ENCODE measurements at regions not wholly inside any gene's neighbourhood (a gene's known extent, or its start where the extent isn't known, plus 50 kb on each side); places are given as distances from the start of the nearest gene placed in this dataset.
"Not testable (repeated sequence)": the region's sequence is repeated elsewhere in the genome, so short reads cannot be mapped to it uniquely, and the experiment has no call there.

DNA sequence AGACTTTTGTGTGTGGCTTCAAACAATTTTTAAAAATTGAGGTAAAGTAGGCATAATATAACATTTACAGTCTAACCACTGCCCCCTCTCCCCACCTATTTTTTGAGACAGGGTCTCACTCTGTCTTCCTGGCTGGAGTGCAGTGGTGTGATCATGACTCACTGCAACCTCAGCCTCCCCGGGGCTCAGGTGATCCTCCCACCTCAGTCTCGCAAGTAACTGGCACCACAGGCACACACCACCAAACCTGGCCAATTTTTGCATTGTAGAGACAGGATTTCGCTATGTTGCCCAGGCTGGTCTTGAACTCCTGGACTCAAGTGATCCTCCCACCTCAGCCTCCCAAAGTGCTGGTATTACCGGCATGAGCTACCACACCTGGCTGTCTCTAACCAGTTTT is 161.8 kb downstream of the GOSR1 start:
- DNase-seq (ENCODE audit: low read depth in 2 of 2): not testable (repeated sequence)

DNA sequence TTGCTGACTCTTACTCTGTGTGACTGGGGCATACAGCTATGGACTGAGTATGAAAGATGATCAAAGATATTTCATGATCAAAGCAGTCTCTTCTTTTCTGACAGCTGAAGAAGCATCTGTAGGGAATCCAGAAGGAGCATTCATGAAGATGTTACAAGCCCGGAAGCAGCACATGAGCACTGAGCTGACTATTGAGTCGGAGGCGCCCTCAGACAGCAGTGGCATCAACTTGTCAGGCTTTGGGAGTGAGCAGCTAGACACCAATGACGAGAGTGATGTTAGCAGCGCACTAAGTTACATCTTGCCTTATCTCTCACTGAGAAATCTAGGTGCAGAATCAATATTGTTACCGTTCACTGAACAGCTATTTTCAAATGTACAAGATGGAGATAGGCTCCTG is 154.4 kb downstream of the GOSR1 start:
- not testable (repeated sequence) for DNase-seq (ENCODE audit: low read depth in 2 of 2)

DNA sequence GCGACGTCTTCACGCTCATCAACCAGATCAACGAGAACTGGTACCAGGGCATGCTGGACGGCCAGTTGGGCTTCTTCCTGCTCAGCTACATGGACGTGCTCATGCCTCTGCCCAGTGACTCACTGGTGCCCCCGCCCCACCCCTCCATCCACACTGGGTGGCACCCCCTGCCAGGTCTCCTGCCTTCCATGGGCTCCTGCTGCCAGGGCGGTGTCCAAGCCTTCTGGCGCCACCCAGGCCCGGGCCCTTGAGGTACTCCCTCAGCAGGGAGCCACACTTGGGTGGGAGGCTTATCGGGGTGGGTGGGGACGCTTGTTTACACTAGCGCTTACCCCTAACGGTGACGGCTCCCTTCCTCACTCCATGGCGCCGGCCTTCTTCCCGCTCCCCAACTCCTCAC is 148.2 kb downstream of the GOSR1 start:
- DNase-seq (ENCODE audit: low read depth in 2 of 2): not testable (repeated sequence)

DNA sequence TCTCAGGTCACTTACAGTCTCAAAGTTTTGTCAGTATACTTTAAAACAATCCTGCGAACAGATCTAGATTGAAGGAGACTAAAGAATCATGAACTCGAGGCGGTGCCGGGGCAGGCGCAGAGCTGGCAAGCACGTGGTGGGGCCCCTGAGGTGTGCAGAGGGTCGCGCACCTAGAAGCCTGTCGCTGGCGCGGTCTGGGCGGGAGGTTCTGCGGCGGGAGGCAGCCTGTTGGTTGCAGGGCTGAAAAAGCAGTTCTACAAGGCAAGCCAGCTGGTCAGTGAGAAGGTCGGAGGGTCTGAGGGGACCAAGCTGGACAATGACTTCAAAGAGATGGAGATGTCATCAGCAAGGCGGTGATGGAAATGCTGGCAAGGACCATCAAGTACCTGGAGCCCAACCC is 147.0 kb downstream of the GOSR1 start:
- not testable (repeated sequence) for DNase-seq (ENCODE audit: low read depth in 2 of 2)

DNA sequence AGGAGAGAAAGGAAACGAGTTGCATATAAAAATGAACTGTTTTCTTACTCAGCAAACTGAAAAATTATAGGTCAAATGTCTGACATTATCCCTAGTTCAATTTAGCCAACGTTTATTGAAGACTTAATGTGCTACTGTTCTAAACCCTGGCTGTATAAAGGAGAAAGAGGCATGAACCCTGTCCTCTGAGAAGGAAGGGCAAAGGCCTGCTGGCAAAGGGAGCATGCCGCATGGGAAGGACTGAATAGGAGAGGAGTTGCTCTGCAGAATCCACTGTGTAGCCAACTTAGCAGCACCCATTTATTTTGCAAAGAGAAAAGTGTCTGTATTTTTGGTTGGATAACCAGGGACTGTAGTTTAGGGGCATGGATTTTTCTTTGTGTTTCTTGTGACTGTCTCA is 132.5 kb downstream of the GOSR1 start:
- not testable (repeated sequence) for DNase-seq (ENCODE audit: low read depth in 2 of 2)

DNA sequence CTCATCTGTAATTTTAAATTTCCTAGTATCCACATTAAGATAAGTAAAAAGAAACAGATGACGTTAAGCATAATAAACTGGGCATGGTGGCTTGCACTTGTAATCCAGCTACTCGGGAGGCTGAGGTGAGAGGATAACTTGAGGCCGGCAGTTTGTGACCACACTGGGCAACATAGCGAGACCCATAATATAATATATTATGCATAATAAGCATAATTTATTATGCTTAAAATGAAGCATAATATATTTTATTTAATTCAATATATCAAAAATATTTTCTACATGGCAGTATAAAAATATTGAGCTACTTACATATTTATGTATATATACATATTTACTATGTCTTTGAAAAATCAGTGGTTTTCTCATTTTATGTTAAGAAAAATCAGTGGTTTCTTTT is 128.3 kb downstream of the GOSR1 start:
- no peak for DNase-seq (ENCODE audit: low read depth in 2 of 2)

DNA sequence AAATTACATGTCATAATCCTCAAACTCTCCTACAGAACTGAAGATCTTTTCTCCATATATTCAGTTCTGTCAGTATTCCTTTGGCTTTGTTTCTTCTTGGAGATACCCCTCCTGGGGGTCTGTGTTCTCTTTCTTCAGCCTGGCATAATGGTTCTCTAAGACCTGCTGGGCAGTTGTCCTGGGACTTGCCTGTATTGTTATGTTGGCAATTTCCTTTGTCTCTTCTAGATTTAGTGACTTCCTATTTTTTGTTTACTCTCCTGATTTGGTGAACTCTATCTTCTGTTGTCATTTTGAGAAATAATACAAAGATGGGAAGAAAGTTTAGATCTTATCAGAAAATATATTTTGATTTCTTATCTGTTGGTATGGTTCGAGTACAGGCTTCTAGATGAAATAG is 127.8 kb downstream of the GOSR1 start:
- no peak for DNase-seq (ENCODE audit: low read depth in 2 of 2)

DNA sequence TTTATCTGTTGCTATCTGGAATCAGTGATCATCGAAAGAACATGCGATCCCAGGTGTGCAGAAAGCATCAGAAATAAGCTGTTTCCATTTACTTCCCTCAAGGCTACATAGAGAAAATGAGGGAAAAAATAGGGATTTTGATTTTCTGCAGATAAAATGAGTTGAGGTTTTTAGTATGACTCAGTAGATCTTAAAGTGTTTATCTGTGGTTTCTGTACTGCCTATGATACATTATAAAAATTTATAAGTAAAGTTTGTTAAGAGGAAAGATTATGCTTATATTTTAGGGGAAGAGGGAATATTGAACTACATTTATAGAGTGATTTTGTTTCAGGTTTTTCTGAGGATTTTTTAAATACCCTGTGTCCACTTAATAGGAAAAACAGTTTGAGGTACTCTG is 125.2 kb downstream of the GOSR1 start:
- DNase-seq (ENCODE audit: low read depth in 2 of 2): not testable (repeated sequence)

DNA sequence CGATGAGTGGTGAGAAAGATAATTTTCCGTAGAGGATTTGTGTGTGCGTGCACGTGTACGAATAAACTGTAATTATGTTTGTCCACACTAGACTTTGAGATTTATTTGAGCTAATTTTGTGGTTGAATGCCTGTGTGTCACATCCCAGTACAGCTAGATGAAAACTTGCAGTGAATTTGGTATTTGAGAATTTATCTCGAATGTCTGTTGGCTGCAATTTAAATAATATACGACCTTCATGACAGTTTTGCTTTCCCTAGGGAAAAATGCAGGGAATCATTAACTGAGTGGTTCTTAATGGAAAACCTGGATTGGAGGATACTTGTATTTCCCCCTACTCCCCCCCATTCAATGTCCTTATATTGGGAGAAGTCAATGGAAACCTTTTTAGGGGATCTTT is 124.8 kb downstream of the GOSR1 start:
- not testable (repeated sequence) for DNase-seq (ENCODE audit: low read depth in 2 of 2)

DNA sequence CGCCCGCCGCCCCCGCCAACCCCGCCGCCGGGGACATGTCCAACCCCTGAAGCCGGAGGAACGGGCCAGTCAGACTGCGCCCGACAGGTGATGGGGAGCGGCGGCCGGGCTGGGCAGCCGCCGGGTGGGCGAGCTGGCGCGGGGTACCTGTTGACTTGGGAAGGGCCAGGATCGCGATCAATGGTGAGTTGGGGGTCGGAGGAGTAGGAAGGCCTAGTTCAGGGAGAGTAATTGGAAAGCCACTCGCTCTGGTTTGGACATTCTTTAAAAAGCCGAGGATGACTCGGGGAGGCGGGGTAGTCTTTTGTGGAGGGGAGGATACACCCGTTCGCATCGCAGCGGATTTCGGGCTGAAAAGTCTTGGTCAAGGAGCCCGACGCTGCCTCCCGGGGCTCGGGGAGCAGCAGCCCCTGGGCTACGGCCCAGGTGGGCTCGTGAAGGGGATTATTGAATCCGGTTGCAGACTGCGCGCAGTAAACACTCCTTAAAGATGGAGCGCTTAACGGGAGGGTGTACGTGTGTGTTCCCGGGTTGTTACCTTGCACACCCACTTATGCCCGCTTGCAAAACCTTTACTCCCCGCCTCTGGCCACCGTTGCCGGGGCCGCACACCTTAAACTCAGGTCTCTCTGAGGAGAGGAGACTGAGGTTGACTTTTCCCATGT is 123.8 kb downstream of the GOSR1 start:
- no peak for DNase-seq (ENCODE audit: low read depth in 2 of 2)

DNA sequence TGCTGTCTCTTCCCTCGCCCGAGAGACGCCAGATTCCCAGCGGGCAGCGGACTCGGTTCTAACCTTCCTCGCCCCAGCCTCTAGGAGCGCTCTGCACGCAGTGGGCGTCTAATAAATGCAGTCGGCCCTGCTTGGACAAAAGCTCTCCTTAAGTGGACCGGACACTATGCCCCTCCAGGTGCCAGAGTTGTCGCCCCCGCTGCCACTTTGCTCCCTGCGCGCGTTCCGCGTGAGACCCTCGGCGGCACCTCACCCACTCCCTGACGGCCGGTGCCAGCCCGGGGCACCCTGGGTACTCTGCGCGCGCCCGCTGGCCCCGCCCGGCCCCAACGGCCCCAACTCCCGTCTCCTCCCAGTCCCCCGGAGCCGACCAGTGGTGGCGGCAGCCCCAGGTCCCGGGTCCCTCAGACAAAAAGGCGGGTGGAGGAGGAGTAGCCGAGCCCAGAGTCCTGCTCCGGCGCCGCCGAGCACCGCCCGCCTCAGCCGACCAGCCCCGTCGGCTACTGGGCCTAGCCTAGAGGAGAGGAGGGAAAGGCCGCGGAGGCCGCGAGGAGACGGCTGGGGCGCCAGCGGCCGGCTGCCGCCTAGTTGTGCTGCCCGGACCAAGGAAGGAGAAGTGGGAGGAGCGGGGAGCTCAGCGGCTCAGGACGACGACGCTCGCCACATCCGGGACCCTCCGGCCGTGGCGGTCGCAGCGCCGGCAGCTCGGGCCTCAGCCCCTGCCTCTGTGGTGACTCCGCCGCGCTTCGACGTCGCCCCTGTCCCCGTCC is 123.0 kb downstream of the GOSR1 start:
- no peak for DNase-seq (ENCODE audit: low read depth in 2 of 2)

DNA sequence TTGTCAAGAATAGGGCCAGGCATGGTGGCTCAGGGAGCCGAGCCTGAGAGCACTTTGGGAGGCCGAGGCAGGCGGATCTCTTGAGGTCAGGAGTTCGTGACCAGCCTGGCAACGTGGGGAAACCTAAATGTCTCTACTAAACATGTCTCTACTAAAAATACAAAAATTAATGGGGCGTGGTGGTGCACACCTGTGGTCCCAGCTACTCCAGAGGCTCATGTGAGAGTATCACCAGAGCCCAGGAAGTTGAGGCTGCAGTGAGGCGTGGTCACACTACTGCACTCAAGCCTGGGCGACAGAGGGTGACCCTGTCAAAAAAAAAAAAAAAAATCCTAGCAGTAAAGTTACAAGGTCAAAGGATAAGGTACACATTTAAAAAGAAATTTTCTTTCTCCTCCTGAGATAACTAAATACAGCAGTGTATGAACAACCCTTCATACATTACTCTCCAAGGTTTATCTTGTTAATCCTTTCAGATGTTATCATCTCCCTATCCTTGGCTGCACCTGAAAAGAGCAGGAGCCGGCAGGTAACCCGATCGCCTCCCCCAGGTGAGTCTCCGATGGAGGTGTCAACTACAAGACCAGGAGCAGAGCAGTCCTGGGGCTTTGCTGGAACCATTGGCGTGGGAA is 122.3 kb downstream of the GOSR1 start:
- no peak for DNase-seq (ENCODE audit: low read depth in 2 of 2)

DNA sequence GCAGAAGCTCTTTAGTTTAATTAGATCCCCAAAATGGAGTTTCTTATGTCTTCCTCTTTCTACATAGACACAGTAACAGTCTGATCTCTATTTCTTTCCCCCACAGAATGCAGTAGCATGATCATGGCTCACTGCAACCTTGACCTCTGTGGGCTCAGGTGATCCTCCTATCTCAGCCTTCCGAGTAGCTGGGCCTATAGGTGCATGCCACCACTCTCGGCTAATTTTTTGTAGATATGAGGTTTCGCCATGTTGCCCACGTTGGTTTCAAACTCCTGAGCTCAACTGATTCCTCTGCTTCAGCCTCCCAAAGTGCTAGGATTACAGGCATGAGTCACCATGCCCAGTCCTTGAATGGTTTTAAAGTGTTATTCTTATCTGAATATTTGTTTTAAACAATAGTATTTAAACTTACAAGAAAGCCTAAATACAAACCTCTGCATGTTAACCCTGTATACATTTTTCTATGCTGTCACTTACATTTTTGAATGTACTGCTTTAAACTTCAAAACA is 120.6 kb downstream of the GOSR1 start:
- no peak for DNase-seq (ENCODE audit: low read depth in 2 of 2)

DNA sequence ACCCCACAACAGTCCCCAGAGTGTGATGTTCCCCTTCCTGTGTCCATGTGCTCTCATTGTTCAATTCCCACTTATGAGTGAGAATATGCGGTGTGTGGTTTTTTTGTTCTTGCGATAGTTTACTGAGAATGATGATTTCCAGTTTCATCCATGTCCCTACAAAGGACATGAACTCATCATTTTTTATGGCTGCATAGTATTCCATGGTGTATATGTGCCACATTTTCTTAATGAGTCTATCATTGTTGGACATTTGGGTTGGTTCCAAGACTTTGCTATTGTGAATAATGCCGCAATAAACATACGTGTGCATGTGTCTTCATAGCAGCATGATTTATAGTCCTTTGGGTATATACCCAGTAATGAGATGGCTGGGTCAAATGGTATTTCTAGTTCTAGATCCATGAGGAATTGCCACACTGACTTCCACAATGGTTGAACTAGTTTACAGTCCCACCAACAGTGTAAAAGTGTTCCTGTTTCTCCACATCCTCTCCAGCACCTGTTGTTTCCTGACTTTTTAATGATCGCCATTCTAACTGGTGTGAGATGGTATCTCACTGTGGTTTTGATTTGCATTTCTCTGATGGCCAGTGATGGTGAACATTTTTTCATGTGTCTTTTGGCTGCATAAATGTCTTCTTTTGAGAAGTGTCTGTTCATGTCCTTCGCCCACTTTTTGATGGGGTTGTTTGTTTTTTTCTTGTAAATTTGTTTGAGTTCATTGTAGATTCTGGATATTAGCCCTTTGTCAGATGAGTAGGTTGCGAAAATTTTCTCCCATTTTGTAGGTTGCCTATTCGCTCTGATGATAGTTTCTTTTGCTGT is 120.0 kb downstream of the GOSR1 start:
- not testable (repeated sequence) for DNase-seq (ENCODE audit: low read depth in 2 of 2)

DNA sequence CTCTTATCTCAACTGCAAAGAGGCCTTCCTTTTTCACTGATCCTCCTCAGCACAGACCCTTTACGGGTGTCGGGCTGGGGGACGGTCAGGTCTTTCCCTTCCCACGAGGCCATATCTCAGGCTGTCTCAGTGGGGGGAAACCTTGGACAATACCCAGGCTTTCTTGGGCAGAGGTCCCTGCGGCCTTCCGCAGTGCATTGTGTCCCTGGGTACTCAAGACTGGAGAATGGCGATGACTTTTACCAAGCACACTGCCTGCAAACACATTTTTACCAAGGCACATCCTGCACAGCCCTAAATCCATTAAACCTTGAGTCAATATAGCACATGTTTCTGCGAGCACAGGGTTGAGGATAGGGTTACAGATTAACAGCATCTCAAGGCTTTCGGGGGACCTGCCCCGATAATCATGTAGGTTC is 117.8 kb downstream of the GOSR1 start:
- not testable (repeated sequence) for DNase-seq (ENCODE audit: low read depth in 2 of 2)

DNA sequence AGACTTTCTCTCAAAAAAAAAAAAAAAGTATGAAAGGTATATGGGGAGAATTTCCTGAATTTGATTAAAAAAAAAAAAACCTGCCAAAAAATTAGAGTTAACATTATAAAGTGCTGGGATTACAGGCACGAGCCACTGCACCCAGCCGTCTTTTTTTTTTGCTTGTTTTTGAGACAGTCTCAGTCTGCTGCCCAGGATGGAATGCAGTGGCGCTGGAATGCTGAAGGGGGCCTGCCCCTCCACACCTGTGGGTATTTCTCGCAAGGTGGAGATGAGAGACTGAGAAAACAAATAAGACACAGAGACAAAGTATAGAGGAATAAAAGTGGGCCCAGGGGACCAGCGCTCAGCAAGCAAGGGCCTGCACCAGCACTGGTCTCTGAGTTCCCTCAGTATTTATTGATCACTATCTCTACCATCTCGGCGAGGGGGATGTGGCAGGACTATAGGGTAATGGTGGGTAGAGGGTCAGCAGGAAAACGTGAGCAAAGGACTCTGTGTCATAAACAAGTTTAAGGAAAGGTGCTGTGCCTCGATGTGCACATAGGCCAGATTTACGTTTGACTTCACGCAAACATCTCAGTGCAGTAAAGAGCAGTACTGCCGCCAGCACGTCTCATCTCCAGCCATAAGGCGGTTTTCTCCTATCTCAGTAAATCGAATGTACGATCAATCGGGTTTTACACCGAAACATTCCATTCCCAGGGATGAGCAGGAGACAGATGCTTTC is 117.2 kb downstream of the GOSR1 start:
- DNase-seq (ENCODE audit: low read depth in 2 of 2): no peak

DNA sequence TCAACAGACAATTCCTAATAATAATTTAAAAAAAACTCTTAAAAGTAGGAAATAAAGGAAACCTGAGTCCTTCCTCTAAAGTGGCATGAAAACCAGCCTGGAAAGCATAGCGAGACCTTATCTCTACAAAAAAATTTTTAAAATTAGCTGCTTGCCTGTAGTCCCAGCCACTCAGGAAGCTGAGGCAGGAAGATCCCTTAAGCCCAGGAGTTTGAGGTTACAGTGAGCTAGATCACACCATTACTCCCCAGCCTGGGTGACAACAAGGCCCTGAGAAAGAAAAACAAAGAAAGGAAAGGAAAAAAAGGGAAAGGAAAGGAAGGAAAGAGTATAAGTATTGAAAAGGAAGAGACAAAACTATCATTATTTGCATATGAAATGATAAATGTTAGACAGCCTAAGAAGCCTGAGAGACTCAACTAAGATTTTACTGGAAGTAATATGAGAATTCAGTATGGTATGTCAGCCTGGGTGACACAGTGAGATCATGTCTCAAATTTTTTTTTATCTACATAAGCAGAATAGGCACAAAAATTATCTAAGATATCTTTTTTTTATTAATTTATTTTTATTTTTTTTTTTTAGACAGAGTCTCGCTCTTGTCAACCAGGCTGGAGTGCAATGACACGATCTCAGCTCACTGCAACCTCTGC is 113.0 kb downstream of the GOSR1 start:
- DNase-seq (ENCODE audit: low read depth in 2 of 2): no peak

DNA sequence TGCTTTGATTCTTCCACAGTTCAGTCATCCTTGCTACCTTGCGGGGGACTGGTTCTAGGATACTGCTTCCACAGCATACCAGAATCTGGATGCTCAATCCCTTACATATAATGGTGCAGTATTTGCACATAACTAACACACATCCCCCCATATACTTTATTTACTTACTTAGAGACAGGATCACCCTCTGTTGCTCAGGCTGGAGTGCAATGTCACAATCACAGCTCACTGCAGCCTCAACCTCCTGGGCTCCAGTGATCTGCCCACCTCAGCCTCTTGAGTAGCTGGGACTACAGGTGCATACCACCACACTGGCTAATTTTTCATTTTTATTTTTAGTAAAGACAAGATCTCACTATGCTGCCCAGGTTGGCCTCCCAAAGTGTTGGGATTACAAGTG is 112.2 kb downstream of the GOSR1 start:
- DNase-seq (ENCODE audit: low read depth in 2 of 2): no peak

DNA sequence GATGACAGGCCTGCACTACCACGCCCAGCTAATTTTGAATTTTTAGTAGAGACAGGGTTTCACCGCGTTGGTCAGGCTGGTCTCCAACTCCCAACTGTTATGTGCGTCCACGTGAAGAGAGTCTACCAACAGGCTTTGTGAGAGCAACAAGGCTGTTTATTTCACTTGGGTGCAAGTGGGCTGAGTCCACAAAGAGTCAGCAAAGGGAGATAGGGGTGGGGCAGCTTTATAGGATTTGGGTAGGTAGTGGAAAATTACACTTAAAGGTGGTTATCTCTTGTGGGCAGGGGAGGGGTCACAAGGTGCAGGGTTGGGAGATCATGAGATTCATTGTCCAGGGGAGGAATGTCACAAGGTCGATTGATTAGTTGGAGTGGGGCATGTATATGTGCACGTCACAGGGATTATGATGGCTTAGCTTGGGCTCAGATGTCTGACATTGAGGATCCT is 111.6 kb downstream of the GOSR1 start:
- no peak for DNase-seq (ENCODE audit: low read depth in 2 of 2)

DNA sequence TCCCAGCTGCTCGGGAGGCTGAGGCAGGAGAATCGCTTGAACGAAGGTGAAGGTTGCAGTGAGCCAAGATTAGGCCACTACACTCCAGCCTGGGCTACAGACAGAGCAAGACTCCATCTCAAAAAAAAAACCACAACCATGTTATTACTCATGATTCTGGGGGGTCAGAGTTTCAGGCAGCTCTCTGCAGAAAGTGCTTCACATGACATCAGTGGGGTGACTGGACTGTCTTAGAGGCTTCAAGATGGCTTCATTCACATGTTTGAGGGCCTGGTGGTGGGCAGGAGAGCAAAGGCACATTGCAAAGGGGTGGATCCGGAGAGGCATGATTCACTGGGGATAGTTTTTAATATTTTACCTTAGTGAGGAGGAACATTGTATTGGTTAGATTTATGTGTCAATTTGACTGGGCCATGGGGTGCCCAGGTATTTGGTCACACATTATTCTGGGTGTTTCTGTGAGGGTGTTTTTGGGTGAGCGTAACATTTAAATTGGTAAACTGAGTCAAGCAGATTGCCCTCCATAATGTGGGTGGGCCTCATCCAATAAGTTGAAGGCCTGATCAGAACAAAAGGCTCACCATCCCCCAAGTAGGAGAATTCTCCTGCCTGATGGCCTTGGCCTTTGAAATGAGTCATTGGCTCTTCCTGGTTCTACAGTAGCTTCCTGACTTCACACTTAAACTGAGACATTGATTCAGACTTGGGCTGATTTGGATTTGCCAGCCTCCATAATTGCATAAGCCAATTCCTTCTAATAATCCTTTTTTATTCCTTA is 109.8 kb downstream of the GOSR1 start:
- no peak for DNase-seq (ENCODE audit: low read depth in 2 of 2)

Measured in fibroblast of skin of left biceps (primary cell).